Kidney epithelial cell (primary cell): ENCODE measurements at regions not wholly inside any gene's neighbourhood (a gene's known extent, or its start where the extent isn't known, plus 50 kb on each side); places are given as distances from the start of the nearest gene placed in this dataset.

Source experiments
- DNase-seq: peaks from one replicate; pipeline ENCODE4 v3.0.0-alpha.2; 2010; ENCODE audit warnings: low read depth
- H3K27me3 ChIP-seq: 2 replicates; pipeline ENCODE4 v1.6.0; 2011; ENCODE audit warnings: low read length; ENCODE audit not compliant: control insufficient read depth, insufficient read depth
- H3K36me3 ChIP-seq: 2 replicates; pipeline ENCODE4 v1.5.1; 2011; ENCODE audit warnings: low read length; ENCODE audit not compliant: control insufficient read depth, insufficient read depth
- H3K4me3 ChIP-seq: 2 replicates; pipeline ENCODE4 v1.5.1; 2011; ENCODE audit warnings: low read depth, mild to moderate bottlenecking, control low read depth, low read length
- CTCF ChIP-seq: IDR thresholded peaks from 2 replicates; pipeline ENCODE4 v1.5.1; 2011; ENCODE audit warnings: mild to moderate bottlenecking, moderate library complexity, low read length, control low read depth, inconsistent platforms; ENCODE audit not compliant: insufficient read depth, poor library complexity, severe bottlenecking

DNA sequence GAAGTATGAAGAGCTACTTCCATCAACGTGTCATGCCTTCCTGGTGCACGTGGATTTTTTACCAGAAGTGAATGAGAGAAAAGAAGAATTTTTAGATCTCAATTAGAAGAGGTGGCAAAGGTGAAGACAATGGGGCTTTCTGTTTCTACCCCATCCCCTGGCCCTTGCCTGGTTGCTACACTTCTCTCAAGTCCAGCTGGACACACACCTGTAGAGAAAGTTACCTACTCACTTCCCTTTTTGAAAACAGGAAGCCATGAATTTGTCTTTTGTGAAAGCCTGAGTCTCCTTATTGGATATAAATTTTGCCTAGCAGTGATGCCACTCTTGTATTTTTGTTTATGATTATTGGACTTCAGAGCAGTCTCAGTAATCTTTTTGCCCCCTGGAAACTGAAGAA lies 142.9 kb upstream of the AKR1E2 start:
- DNase-seq, result no peak
- no peaks in the 10 kb centered on the region for H3K36me3 ChIP-seq
- no peak overlapping the region for H3K4me3 ChIP-seq
- H3K27me3 ChIP-seq, result no peaks in the 10 kb centered on the region
- TF ChIP-seq CTCF, result no peak

DNA sequence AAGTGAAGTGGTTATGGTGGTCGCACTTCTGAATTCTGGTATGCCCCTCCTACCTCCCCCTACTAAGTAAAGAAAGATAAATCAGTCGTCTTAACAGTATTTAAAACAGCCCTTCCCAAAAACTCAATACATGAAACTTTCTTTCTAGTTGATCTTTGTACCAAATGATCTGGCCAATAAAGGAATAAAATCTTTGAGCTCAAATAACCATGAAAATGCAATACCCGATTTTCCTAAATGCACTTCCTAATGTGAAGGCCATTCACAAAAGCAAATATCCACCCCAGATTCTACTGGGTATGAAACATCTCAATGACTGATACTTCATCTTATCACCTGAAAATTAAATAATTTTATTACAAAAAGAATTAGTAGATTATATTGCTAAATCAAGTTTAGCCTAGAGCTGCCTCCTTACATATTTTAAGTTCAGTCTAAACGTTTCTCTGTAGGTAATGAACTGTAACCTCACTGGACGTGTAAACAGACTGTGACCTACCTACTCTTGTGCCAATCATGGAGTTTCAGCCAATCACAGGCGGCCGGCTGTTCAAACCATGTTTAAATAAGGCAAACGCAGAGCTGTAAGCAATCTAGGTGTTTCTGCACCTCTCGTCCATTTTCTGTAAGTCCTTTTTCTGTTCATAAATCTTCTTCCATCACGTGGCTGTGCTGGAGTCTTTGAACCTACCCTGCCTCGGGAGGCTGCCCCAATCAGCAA lies 146.9 kb upstream of the AKR1E2 start:
- Histone ChIP-seq H3K27me3 (no peaks in the 10 kb centered on the region), H3K36me3 (no peaks in the 10 kb centered on the region), H3K4me3 (no peak overlapping the region)
- no peak for TF ChIP-seq CTCF
- DNase-seq, result no peak

DNA sequence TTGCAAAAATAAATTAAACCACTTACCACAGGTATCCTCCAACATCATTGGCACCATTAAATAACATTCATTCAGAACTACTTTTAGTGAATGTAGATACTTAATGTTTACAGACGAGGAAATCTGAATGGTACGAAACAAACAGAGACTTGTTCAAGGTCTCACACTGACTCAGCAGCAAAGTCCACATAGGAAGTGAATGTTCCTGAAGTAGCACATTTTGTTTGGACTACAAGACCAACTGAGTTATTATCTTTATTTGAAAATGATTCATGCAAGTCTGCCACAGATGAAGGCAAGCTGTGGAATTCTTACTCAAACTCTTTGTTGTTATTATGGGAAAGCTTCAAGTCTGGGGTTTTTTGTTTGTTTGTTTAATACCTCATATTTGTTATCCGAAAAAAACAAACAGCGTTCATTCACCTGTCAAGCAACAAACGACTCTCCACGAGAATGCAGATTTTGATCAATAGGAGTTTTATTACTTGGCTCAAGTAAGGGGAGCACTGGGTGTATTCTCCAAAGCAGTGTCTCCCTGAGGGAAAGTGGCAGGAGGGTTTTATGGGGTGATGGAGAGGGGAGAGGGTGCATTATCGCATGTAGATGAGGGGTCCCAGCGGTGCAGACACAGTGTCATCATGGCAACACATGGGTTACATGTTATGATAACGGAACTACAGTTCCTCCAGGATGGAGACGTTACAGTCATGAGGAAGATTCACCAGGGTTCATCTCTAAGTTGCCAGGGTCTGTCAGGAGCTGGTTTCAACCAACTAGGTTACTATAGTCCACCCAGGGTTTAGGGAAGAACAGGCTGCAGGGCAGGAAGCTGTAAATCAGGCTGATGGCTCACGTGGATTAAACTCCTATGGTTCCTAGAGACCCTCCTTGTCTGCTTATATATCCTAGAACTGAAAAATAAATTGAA lies 147.7 kb upstream of the AKR1E2 start:
- H3K36me3 ChIP-seq, result no peaks in the 10 kb centered on the region
- no peak for TF ChIP-seq CTCF
- H3K4me3 ChIP-seq, result no peak overlapping the region
- DNase-seq, result no peak
- no peaks in the 10 kb centered on the region for H3K27me3 ChIP-seq

DNA sequence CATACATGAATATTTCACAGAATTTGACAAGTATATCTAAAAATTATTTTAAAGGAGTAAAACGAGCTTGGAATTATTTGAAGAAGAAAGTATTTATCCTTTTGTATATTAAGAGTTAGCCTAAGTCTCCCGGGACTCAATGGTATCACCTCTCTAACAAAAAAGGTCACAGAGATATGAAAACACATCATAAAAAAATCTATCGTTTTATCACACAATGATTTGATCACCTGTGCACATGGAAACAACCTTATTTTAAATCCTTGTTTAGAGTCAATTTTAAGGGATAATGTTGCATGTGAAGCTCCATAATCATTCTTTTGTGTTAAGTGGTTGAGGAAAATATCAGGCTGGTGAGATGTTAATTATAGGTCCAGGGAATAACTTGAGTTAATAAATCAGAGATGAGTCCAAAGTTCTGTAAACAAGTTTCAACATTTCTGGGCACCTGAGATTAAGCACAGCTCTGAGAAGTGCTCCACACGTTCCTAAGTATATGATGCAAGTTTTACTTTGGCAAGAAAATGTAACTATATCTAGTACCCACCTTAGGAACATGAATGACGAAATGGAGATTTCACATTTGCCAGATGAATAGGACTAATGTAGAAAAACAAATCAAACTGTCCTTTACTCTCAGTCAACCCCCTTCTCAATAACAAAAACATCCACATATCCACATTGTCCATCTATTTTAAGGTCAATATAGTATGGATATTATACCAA lies 148.5 kb upstream of the AKR1E2 start:
- H3K4me3 ChIP-seq, result no peak overlapping the region
- H3K36me3 ChIP-seq, result no peaks in the 10 kb centered on the region
- no peaks in the 10 kb centered on the region for H3K27me3 ChIP-seq
- no peak for DNase-seq
- no peak for TF ChIP-seq CTCF

DNA sequence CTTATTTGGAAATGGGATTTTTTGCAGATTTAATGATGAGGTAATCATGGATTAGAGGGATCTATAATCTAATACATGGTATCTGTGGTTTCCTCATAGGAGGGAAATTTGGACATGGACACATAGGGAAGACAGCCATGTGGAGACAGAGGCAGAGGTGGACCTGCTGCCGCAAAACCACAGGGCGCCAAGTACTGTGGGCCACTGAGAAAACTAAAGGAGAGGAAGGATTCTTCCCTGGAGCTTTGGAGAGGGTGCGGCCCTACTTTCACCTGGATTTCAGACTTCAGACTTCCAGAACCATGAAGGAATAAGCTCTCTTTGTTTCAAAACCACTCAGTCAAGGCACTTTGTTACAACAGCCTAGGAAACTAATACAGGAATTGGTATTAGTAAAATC lies 149.4 kb upstream of the AKR1E2 start:
- Histone ChIP-seq H3K27me3 (no peaks in the 10 kb centered on the region), H3K4me3 (no peak overlapping the region), H3K36me3 (no peaks in the 10 kb centered on the region)
- DNase-seq, result no peak
- no peak for TF ChIP-seq CTCF
